K562 (cell line): ENCODE measurements at regions not wholly inside any gene's neighbourhood (a gene's known extent, or its start where the extent isn't known, plus 50 kb on each side); places are given as distances from the start of the nearest gene placed in this dataset.
A peak's percentile ranks its signal among the peaks of the same experiment; 100 is the strongest.

Experiments
- BACH1 ChIP-seq: fragments of 200-800 bp; sonication (Bioruptor generic); IDR thresholded peaks from 2 replicates; pipeline ENCODE4 v1.6.1; 2016; ENCODE audit warnings: missing genetic modification characterization, missing compliant biosample characterization
- BCOR ChIP-seq: fragments of 450-650 bp; IDR thresholded peaks from 2 replicates; pipeline ENCODE4 v1.6.1; 2016
- CBFA2T2 ChIP-seq: fragments of 450-650 bp; conservative IDR thresholded peaks from 2 replicates; pipeline ENCODE4 v1.6.1; 2017; ENCODE audit warnings: mild to moderate bottlenecking
- GABPA ChIP-seq: fragments of 200-800 bp; sonication (Bioruptor generic); conservative IDR thresholded peaks from 2 replicates; pipeline ENCODE4 v1.6.1; 2016; ENCODE audit warnings: low read depth, missing genetic modification characterization, missing compliant biosample characterization
- HMGN3 ChIP-seq: IDR thresholded peaks from 2 replicates; pipeline ENCODE4 v1.6.1; 2011; ENCODE audit warnings: borderline replicate concordance, low read depth, mild to moderate bottlenecking, mixed read lengths, low read length; ENCODE audit not compliant: insufficient read length; ENCODE audit errors: extremely low read depth
- KDM1A ChIP-seq, 2 experiments: fragments of 450-650 bp; IDR thresholded peaks; 2 replicates each; pipeline ENCODE4 v1.6.1; 2016; ENCODE audit warnings: mild to moderate bottlenecking in 2 of 2
- KHSRP ChIP-seq: fragments of 450-650 bp; IDR thresholded peaks from 2 replicates; pipeline ENCODE4 v1.6.1; 2017
- LEF1 ChIP-seq: fragments of 450-650 bp; IDR thresholded peaks from 2 replicates; pipeline ENCODE4 v1.6.1; 2016; ENCODE audit warnings: mild to moderate bottlenecking
- NONO ChIP-seq, 2 experiments: fragments of 200-400 bp in 1 of 2; fragments of 450-650 bp in 1 of 2; formaldehyde crosslinking in 1 of 2; IDR thresholded peaks; 2 replicates each; pipeline ENCODE4 v1.6.1; 2017; ENCODE audit warnings: low read depth in 2 of 2, mild to moderate bottlenecking in 2 of 2, moderate library complexity in 2 of 2, low read length in 1 of 2
- PHF20 ChIP-seq: fragments of 450-650 bp; IDR thresholded peaks from 2 replicates; pipeline ENCODE4 v1.6.1; 2018; ENCODE audit not compliant: partially characterized antibody
- STAT5B ChIP-seq: fragments of 250-450 bp; sonication (Bioruptor Pico); IDR thresholded peaks from 2 replicates; pipeline ENCODE4 v1.8.0; 2021; ENCODE audit warnings: mild to moderate bottlenecking, inconsistent platforms
- TCF7L2 ChIP-seq: fragments of 150-350 bp; IDR thresholded peaks from 2 replicates; pipeline ENCODE4 v1.6.1; 2016; ENCODE audit warnings: low read depth, mild to moderate bottlenecking, low read length, moderate library complexity
- TFAM ChIP-seq: fragments of 250-450 bp; sonication (Bioruptor Pico); conservative IDR thresholded peaks from 2 replicates; pipeline ENCODE4 v1.5.0; 2021; ENCODE audit warnings: mild to moderate bottlenecking, moderate library complexity
- ZBTB11 ChIP-seq, 3 experiments: fragments of 200-800 bp in 1 of 3; fragments of 250-450 bp in 1 of 3; fragments of 450-650 bp in 1 of 3; sonication (Bioruptor Pico) in 1 of 3; sonication (Bioruptor generic) in 1 of 3; formaldehyde crosslinking in 1 of 3; IDR thresholded peaks; 2 replicates each; pipeline versions ENCODE4 v1.6.1 to v1.8.0; 2016 to 2022; ENCODE audit warnings: mild to moderate bottlenecking in 2 of 3, missing genetic modification characterization in 2 of 3, missing compliant biosample characterization in 1 of 3, moderate library complexity in 1 of 3
- ZKSCAN8 ChIP-seq: fragments of 200-800 bp; sonication (Bioruptor generic); IDR thresholded peaks from 2 replicates; pipeline ENCODE4 v1.6.1; 2016; ENCODE audit warnings: missing genetic modification characterization, missing compliant biosample characterization
- ZNF134 ChIP-seq: fragments of 250-450 bp; sonication (Bioruptor Pico); conservative IDR thresholded peaks from 2 replicates; pipeline ENCODE4 v1.4.0; 2020
- ZNF274 ChIP-seq: IDR thresholded peaks from 2 replicates; pipeline ENCODE4 v1.6.1; 2011; ENCODE audit warnings: low read depth, mild to moderate bottlenecking, low read length, moderate library complexity, borderline replicate concordance
- TF ChIP-seq, protein P1 (sequence below), 2 experiments: fragments of 150-350 bp in 1 of 2; IDR thresholded peaks; 2 replicates each; pipeline ENCODE4 v1.6.1; 2012 to 2016; ENCODE audit warnings: low read depth in 2 of 2, low read length in 2 of 2, mild to moderate bottlenecking in 1 of 2, moderate library complexity in 1 of 2
- TF ChIP-seq, protein P2 (sequence below): fragments of 450-650 bp; IDR thresholded peaks from 2 replicates; pipeline ENCODE4 v1.6.1; 2017; ENCODE audit warnings: antibody characterized with exemption

- TF ChIP-seq ZNF274 (no peak), GABPA (tag) (peak; percentile 72), STAT5B (CRISPR knock-in tag) (no peak), KHSRP (peak; percentile 39; the same call in 1 of the 2 replicates), NONO (IDR thresholded peaks at IDR 0.05; ENCODE audit: low read depth in 2 of 2, low read length in 1 of 2) (no peak), TFAM (CRISPR knock-in tag) (no peak), PHF20 (no peak), LEF1 (peak; percentile 98), TCF7L2 (peak; percentile 58; the same call in 1 of the 2 replicates), KDM1A (IDR thresholded peaks at IDR 0.05) (peak; percentile 60 to 69; a peak in 3 of 4 replicates), ZBTB11 (CRISPR knock-in tag; IDR thresholded peaks at IDR 0.05) (peak in 1 of 3 experiments; percentile 56; a peak in 1 of 6 replicates), ZNF134 (CRISPR knock-in tag) (0 out of 2 replicates have a peak, but pooled peaks have one; percentile 31), HMGN3 (no peak), BACH1 (peak; percentile 65), BCOR (peak; percentile 36; the same call in 1 of the 2 replicates), CBFA2T2 (peak; percentile 95), ZKSCAN8 (0 out of 2 replicates have a peak, but pooled peaks have one; percentile 35)
- TF ChIP-seq, protein P1, sequence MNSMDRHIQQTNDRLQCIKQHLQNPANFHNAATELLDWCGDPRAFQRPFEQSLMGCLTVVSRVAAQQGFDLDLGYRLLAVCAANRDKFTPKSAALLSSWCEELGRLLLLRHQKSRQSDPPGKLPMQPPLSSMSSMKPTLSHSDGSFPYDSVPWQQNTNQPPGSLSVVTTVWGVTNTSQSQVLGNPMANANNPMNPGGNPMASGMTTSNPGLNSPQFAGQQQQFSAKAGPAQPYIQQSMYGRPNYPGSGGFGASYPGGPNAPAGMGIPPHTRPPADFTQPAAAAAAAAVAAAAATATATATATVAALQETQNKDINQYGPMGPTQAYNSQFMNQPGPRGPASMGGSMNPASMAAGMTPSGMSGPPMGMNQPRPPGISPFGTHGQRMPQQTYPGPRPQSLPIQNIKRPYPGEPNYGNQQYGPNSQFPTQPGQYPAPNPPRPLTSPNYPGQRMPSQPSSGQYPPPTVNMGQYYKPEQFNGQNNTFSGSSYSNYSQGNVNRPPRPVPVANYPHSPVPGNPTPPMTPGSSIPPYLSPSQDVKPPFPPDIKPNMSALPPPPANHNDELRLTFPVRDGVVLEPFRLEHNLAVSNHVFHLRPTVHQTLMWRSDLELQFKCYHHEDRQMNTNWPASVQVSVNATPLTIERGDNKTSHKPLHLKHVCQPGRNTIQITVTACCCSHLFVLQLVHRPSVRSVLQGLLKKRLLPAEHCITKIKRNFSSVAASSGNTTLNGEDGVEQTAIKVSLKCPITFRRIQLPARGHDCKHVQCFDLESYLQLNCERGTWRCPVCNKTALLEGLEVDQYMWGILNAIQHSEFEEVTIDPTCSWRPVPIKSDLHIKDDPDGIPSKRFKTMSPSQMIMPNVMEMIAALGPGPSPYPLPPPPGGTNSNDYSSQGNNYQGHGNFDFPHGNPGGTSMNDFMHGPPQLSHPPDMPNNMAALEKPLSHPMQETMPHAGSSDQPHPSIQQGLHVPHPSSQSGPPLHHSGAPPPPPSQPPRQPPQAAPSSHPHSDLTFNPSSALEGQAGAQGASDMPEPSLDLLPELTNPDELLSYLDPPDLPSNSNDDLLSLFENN (IDR thresholded peaks at IDR 0.05; ENCODE audit: low read depth in 2 of 2, low read length in 2 of 2): peak in 1 of 2 experiments; percentile 75; a peak in 1 of 4 replicates
- TF ChIP-seq, protein P2, sequence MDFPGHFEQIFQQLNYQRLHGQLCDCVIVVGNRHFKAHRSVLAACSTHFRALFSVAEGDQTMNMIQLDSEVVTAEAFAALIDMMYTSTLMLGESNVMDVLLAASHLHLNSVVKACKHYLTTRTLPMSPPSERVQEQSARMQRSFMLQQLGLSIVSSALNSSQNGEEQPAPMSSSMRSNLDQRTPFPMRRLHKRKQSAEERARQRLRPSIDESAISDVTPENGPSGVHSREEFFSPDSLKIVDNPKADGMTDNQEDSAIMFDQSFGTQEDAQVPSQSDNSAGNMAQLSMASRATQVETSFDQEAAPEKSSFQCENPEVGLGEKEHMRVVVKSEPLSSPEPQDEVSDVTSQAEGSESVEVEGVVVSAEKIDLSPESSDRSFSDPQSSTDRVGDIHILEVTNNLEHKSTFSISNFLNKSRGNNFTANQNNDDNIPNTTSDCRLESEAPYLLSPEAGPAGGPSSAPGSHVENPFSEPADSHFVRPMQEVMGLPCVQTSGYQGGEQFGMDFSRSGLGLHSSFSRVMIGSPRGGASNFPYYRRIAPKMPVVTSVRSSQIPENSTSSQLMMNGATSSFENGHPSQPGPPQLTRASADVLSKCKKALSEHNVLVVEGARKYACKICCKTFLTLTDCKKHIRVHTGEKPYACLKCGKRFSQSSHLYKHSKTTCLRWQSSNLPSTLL: no peak
Observed at GRCh38 chr4:178037459-178038214, 595.4 kb upstream of the AGA start (continued).
